ENCODE measurements at regions not wholly inside any gene's neighbourhood (a gene's known extent, or its start where the extent isn't known, plus 50 kb on each side); places are given as distances from the start of the nearest gene placed in this dataset.

DNA sequence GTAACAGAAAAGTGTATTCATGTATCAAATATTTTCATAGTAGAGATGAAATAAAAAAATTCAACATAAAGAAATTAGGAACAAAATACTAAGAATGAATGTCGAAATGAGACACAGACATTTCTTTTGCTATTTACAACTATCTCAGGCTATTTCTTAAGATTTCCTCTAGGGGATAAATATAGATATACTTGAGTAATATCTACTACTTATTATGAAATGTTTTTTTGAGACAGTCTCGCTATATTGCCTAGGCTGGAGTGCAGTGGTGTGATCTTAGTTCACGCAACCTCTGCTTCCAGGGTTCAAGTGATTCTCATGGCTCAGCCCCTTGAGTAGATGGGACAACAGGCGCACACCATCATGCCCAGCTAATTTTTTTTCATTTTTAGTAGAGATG, 326.1 kb downstream of the RNF144A start:
- Histone ChIP-seq H3K27me3 (ENCODE audit: control insufficient read depth, insufficient read depth, low read length) (no peaks in the 10 kb centered on the region), H3K4me3 (ENCODE audit: low read length) (no peak overlapping the region), H3K36me3 (ENCODE audit: control insufficient read depth, insufficient read depth, low read length) (no peaks in the 10 kb centered on the region), H3K4me1 (ENCODE audit: control insufficient read depth, insufficient read depth, low read length) (no peaks in the 10 kb centered on the region), H3K27ac (ENCODE audit: low read length) (no peak overlapping the region), H3K9me3 (ENCODE audit: control insufficient read depth, low read depth, low read length) (no peaks in the 10 kb centered on the region)
- DNase-seq, result no peak
- WGBS (ENCODE audit: insufficient coverage, low lambda C conversion rate), result no CpG with 5 or more reads among the region's 4 CpGs

DNA sequence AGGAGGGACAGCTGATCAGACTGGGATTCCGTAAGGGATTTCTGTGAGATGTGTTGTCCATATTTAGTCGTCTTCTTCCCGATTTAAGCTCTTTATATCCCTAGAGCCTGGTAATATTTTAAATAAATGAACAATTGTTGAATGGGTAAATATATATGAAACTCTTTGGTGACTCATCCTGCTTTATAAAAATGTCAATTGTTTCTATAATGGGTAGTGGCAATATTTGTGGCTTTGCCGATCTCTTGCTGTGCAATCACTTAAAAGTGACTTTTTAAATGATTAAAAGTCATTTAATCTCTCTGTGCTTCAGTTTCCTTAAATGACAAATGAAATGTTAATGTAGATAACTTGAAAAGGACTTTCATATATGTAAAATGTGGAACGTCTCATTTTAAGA, 339.2 kb downstream of the RNF144A start:
- H3K4me3 ChIP-seq (ENCODE audit: low read length), result no peak overlapping the region
- no peak for DNase-seq
- H3K27ac ChIP-seq (ENCODE audit: low read length), result no peak overlapping the region
- H3K4me1 ChIP-seq (ENCODE audit: control insufficient read depth, insufficient read depth, low read length), result no peaks in the 10 kb centered on the region
- H3K27me3 ChIP-seq (ENCODE audit: control insufficient read depth, insufficient read depth, low read length), result no peaks in the 10 kb centered on the region
- 71% methylated on average over 2 of the region's 5 CpGs for WGBS (ENCODE audit: insufficient coverage, low lambda C conversion rate)
- H3K36me3 ChIP-seq (ENCODE audit: control insufficient read depth, insufficient read depth, low read length), result no peaks in the 10 kb centered on the region
- no peaks in the 10 kb centered on the region for H3K9me3 ChIP-seq (ENCODE audit: control insufficient read depth, low read depth, low read length)

DNA sequence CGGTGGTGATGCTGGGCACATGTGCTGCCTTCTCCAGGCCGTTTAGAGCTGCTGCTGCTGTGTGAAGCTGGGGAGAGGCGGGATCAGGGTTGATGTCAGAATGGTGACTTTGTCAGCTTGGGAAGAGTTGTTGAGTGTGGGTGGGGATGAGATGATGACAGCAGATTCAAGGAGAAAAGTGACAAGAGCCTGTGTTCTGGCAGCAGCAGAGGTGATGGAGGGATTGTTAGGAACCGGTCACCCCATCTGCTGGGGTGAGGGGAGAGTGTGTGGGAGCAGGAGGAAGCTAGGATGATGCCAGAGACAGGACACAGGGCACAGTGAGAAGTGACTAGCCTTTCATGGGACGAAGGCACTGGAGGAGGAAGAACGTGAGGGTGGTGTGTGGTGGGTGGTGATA, 345.5 kb downstream of the RNF144A start:
- Histone ChIP-seq H3K36me3 (ENCODE audit: control insufficient read depth, insufficient read depth, low read length) (no peaks in the 10 kb centered on the region), H3K4me1 (ENCODE audit: control insufficient read depth, insufficient read depth, low read length) (no peaks in the 10 kb centered on the region), H3K27ac (ENCODE audit: low read length) (no peak overlapping the region), H3K4me3 (ENCODE audit: low read length) (no peak overlapping the region), H3K27me3 (ENCODE audit: control insufficient read depth, insufficient read depth, low read length) (no peaks in the 10 kb centered on the region), H3K9me3 (ENCODE audit: control insufficient read depth, low read depth, low read length) (no peaks in the 10 kb centered on the region)
- no peak for DNase-seq
- no CpG with 5 or more reads among the region's 6 CpGs for WGBS (ENCODE audit: insufficient coverage, low lambda C conversion rate)

DNA sequence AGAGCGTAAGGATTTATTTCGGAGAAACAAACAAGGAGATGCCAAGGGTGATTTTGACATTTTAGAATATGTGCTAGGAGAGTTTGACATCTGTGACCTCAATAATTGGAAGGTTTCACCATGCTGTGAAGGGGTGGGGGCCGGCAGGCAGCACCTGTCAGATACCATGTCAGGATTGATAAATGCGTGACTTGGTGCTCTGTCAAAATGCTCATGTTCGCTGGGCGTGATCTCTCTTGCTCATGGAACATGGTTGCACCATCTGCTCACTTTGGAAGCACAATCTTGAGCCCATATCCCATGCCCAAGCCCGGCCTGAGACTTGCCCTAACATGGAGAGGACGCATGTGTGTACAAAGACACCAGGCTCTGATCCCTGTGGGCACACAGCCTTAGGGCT, 347.6 kb downstream of the RNF144A start:
- H3K27me3 ChIP-seq (ENCODE audit: control insufficient read depth, insufficient read depth, low read length), result no peaks in the 10 kb centered on the region
- H3K27ac ChIP-seq (ENCODE audit: low read length), result no peak overlapping the region
- no peaks in the 10 kb centered on the region for H3K36me3 ChIP-seq (ENCODE audit: control insufficient read depth, insufficient read depth, low read length)
- no peaks in the 10 kb centered on the region for H3K9me3 ChIP-seq (ENCODE audit: control insufficient read depth, low read depth, low read length)
- no peaks in the 10 kb centered on the region for H3K4me1 ChIP-seq (ENCODE audit: control insufficient read depth, insufficient read depth, low read length)
- no CpG with 5 or more reads among the region's 8 CpGs for WGBS (ENCODE audit: insufficient coverage, low lambda C conversion rate)
- no peak for DNase-seq
- H3K4me3 ChIP-seq (ENCODE audit: low read length), result no peak overlapping the region

DNA sequence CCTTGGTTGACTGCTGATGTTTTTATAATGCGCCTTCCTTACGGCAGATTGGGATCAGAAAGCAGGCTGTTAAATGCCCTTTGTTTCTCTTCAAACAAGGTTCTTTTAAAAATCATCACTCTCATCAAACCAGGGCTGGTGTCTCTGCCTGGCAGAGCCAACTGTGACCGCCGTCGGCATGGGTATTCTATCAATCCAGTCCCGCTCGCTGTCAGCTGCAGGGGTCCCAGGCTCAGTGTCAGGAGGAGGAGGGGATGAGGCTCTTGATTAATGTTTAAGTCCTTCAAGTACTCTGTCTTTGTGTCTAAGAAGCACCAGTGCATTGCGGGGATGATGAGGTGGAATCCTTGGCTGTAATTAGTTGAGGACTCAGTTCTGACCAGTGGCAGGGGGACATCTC, 348.1 kb downstream of the RNF144A start:
- H3K27ac ChIP-seq (ENCODE audit: low read length), result no peak overlapping the region
- no peaks in the 10 kb centered on the region for H3K36me3 ChIP-seq (ENCODE audit: control insufficient read depth, insufficient read depth, low read length)
- H3K9me3 ChIP-seq (ENCODE audit: control insufficient read depth, low read depth, low read length), result no peaks in the 10 kb centered on the region
- H3K4me1 ChIP-seq (ENCODE audit: control insufficient read depth, insufficient read depth, low read length), result no peaks in the 10 kb centered on the region
- 100% methylated on average over 1 of the region's 8 CpGs for whole genome bisulfite sequencing (ENCODE audit: insufficient coverage, low lambda C conversion rate)
- DNase-seq, result no peak
- H3K27me3 ChIP-seq (ENCODE audit: control insufficient read depth, insufficient read depth, low read length), result no peaks in the 10 kb centered on the region
- no peak overlapping the region for H3K4me3 ChIP-seq (ENCODE audit: low read length)

DNA sequence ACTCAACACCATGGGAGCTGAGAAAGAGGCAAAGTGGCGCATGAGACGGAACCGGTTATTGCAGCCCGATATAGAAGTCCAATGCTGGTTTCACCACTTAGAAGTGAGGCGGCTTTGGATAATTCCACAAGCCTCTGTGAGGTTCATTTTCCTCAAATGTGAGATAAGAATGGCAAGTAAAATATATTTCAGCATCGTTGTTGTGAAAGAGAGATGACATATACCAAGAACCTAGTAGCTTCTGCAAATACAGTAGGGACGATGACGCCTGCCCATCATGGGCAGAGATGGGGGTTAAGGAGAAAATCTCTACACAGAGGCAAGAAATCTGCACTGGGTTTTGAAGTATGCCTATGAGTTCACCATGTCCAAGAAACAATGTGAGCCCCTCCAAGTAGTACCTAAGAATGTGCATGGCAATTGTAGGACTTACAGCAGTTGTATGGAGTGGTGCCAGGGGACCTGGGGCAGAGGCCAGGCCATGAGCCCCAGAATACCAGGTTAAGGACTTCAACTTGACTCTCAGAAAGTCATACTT, 352.0 kb downstream of the RNF144A start:
- 87% methylated on average over 3 of the region's 8 CpGs for WGBS (ENCODE audit: insufficient coverage, low lambda C conversion rate)
- H3K9me3 ChIP-seq (ENCODE audit: control insufficient read depth, low read depth, low read length), result no peaks in the 10 kb centered on the region

DNA sequence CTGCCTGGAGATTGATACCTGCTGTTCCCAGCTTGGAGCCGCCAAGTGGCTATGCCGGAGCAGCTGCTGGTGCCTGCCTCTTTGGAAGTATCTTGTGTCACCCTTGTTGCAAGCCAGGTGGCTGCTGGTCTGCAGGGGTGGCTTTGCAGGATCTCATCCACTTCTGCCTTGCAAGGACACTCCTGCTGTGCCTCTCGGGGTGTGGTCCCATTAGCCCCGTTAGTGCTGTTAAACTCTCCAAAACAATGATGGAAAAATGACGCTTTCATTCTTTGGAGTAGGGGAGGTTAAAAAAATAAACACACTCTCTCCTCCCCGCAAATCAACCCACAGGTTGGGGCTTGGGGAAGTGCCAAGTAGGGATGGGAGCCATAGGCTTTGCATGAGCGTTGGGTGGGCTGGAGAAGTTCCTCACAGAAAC, 352.8 kb downstream of the RNF144A start:
- no peak overlapping the region for H3K27ac ChIP-seq (ENCODE audit: low read length)
- H3K9me3 ChIP-seq (ENCODE audit: control insufficient read depth, low read depth, low read length), result no peaks in the 10 kb centered on the region
- H3K4me3 ChIP-seq (ENCODE audit: low read length), result no peak overlapping the region
- no CpG with 5 or more reads among the region's 7 CpGs for WGBS (ENCODE audit: insufficient coverage, low lambda C conversion rate)
- H3K36me3 ChIP-seq (ENCODE audit: control insufficient read depth, insufficient read depth, low read length), result no peaks in the 10 kb centered on the region
- H3K4me1 ChIP-seq (ENCODE audit: control insufficient read depth, insufficient read depth, low read length), result no peaks in the 10 kb centered on the region
- no peak for DNase-seq
- H3K27me3 ChIP-seq (ENCODE audit: control insufficient read depth, insufficient read depth, low read length), result no peaks in the 10 kb centered on the region

More for the DNA sequence above, 352.0 kb downstream of the RNF144A start:
- no peak overlapping the region for H3K4me3 ChIP-seq (ENCODE audit: low read length)
- H3K27me3 ChIP-seq (ENCODE audit: control insufficient read depth, insufficient read depth, low read length), result no peaks in the 10 kb centered on the region
- H3K4me1 ChIP-seq (ENCODE audit: control insufficient read depth, insufficient read depth, low read length), result no peaks in the 10 kb centered on the region
- no peaks in the 10 kb centered on the region for H3K36me3 ChIP-seq (ENCODE audit: control insufficient read depth, insufficient read depth, low read length)
- no peak overlapping the region for H3K27ac ChIP-seq (ENCODE audit: low read length)
- DNase-seq, result no peak

DNA sequence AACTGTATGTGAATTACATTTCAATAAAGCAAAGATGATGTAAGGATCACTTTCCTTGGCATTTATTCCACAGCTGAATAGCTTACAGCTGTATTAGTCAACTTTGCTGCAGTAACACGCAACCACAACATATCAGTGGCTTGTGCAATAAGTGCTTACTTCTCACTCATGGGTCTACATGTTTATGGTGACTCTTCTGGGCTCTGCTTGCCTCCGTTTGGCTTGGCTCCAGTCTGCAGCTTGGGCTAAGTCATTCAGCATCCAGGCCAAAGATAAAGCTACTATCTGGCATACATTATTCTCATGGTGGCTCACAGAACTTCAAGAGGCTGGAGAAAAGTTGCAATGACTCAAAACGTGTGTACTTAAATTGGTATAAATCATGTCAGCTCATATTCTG, 355.0 kb downstream of the RNF144A start:
- Histone ChIP-seq H3K9me3 (ENCODE audit: control insufficient read depth, low read depth, low read length) (no peaks in the 10 kb centered on the region), H3K27me3 (ENCODE audit: control insufficient read depth, insufficient read depth, low read length) (no peaks in the 10 kb centered on the region), H3K36me3 (ENCODE audit: control insufficient read depth, insufficient read depth, low read length) (no peaks in the 10 kb centered on the region), H3K4me3 (ENCODE audit: low read length) (no peak overlapping the region), H3K4me1 (ENCODE audit: control insufficient read depth, insufficient read depth, low read length) (no peaks in the 10 kb centered on the region), H3K27ac (ENCODE audit: low read length) (no peak overlapping the region)
- DNase-seq, result no peak
- no CpG with 5 or more reads among the region's 3 CpGs for WGBS (ENCODE audit: insufficient coverage, low lambda C conversion rate)

DNA sequence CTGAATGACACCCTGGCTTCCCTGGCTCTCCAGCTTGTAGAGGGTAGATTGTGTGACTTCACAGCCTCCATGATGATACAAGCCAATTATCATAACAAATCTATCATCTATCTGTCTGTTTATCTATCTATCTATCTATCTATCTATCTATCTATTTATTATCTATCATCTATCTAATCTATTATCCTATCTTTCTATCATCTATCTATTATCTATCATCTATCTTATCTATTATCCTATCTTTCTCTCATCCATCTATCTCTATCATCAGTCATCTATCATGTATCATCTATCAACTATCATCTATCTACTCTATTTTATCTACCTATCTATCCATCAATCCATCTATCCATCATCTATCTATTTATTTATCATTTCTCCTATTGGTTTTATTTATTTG, 361.8 kb downstream of the RNF144A start:
- no peak overlapping the region for H3K4me3 ChIP-seq (ENCODE audit: low read length)
- H3K4me1 ChIP-seq (ENCODE audit: control insufficient read depth, insufficient read depth, low read length), result no peaks in the 10 kb centered on the region
- no peak overlapping the region for H3K27ac ChIP-seq (ENCODE audit: low read length)
- no peaks in the 10 kb centered on the region for H3K9me3 ChIP-seq (ENCODE audit: control insufficient read depth, low read depth, low read length)
- H3K36me3 ChIP-seq (ENCODE audit: control insufficient read depth, insufficient read depth, low read length), result no peaks in the 10 kb centered on the region
- no peak for DNase-seq
- H3K27me3 ChIP-seq (ENCODE audit: control insufficient read depth, insufficient read depth, low read length), result no peaks in the 10 kb centered on the region

DNA sequence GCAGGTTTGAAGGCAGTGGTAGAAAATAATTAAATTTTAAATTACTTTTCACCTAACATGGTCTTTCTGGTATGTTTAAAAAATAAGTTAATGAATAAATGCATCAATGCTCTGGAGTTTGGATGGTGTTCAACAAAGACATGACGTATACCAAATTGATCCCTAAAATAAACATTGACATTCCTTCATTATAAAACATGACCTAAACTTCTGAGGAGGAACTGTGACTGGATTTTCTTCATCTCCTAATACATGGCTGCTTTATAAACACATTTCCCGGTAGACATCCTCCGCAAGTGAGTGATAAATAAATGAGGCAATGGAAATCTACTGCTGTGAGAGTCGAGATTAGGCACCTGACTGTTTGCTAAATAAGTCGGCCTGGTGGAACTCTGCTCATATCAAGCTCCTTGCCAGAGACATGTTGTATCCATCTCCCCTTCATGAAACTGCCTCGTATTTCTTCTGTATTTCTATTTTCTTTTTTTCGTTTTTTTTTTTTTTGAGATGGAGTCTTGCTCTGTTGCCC, 362.3 kb downstream of the RNF144A start:
- WGBS (ENCODE audit: insufficient coverage, low lambda C conversion rate), result 87% methylated on average over 4 of the region's 7 CpGs
- DNase-seq, result no peak
- H3K4me1 ChIP-seq (ENCODE audit: control insufficient read depth, insufficient read depth, low read length), result no peaks in the 10 kb centered on the region
- no peak overlapping the region for H3K4me3 ChIP-seq (ENCODE audit: low read length)
- no peak overlapping the region for H3K27ac ChIP-seq (ENCODE audit: low read length)
- no peaks in the 10 kb centered on the region for H3K27me3 ChIP-seq (ENCODE audit: control insufficient read depth, insufficient read depth, low read length)
- no peaks in the 10 kb centered on the region for H3K9me3 ChIP-seq (ENCODE audit: control insufficient read depth, low read depth, low read length)
- no peaks in the 10 kb centered on the region for H3K36me3 ChIP-seq (ENCODE audit: control insufficient read depth, insufficient read depth, low read length)

DNA sequence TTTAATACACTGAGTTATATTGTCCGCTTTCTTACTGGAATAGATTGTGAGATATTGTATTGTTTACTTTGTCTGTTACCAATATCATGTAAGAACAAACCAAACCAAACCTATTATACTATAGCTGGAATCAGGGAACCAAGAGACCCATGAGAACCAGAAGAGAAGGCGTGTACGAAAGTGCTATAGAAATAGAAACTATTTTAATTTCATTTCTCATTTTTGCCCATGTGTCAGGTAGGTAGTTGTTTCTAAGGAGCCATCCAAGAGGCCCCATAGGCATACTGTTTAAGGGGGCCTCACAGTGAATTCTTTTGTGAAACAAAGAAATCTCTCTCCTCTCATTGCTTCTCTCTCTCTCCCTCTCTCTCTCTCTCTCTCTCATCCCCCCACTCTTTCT, 363.6 kb downstream of the RNF144A start:
- WGBS (ENCODE audit: insufficient coverage, low lambda C conversion rate), result 72% methylated on average over 3 of the region's 3 CpGs
- H3K4me3 ChIP-seq (ENCODE audit: low read length), result no peak overlapping the region
- no peaks in the 10 kb centered on the region for H3K4me1 ChIP-seq (ENCODE audit: control insufficient read depth, insufficient read depth, low read length)
- H3K36me3 ChIP-seq (ENCODE audit: control insufficient read depth, insufficient read depth, low read length), result no peaks in the 10 kb centered on the region
- no peak for DNase-seq
- no peaks in the 10 kb centered on the region for H3K27me3 ChIP-seq (ENCODE audit: control insufficient read depth, insufficient read depth, low read length)
- H3K27ac ChIP-seq (ENCODE audit: low read length), result no peak overlapping the region
- no peaks in the 10 kb centered on the region for H3K9me3 ChIP-seq (ENCODE audit: control insufficient read depth, low read depth, low read length)
